Muscle layer of duodenum (tissue), 2 donors: ENCODE measurements at regions not wholly inside any gene's neighbourhood (a gene's known extent, or its start where the extent isn't known, plus 50 kb on each side); places are given as distances from the start of the nearest gene placed in this dataset.

ENCODE experiments used
- H3K27ac ChIP-seq: one replicate; pipeline ENCODE4 v1.7.0; 2013; ENCODE audit warnings: mild to moderate bottlenecking, low read length
- H3K27me3 ChIP-seq: one replicate; pipeline ENCODE4 v1.7.0; 2013; ENCODE audit warnings: low read depth, mild to moderate bottlenecking, control low read depth, low read length
- H3K36me3 ChIP-seq, 2 donors: one replicate each; pipeline ENCODE4 v1.7.0; 2013; ENCODE audit warnings: low read length in 2 of 2, control low read depth in 1 of 2, mild to moderate bottlenecking in 1 of 2; ENCODE audit not compliant: insufficient read depth in 2 of 2, control insufficient read depth in 1 of 2
- H3K4me1 ChIP-seq, 2 donors: one replicate each; pipeline ENCODE4 v1.7.0; 2013; ENCODE audit warnings: low read length in 2 of 2, mild to moderate bottlenecking in 2 of 2, control low read depth in 1 of 2, moderate library complexity in 1 of 2; ENCODE audit not compliant: insufficient read depth in 2 of 2, control insufficient read depth in 1 of 2
- H3K4me3 ChIP-seq, 2 donors: one replicate each; pipeline ENCODE4 v1.7.0; 2013; ENCODE audit warnings: low read length in 2 of 2, low read depth in 1 of 2, mild to moderate bottlenecking in 1 of 2
- H3K9me3 ChIP-seq, 2 donors: one replicate each; pipeline ENCODE4 v1.7.0; 2013; ENCODE audit warnings: low read length in 2 of 2, control low read depth in 1 of 2, mild to moderate bottlenecking in 1 of 2; ENCODE audit not compliant: control insufficient read depth in 1 of 2
- donor health status: healthy.

- Histone ChIP-seq H3K4me3 (no peak overlapping the region), H3K36me3 (no peaks in the 10 kb centered on the region), H3K4me1 (peaks cover 0 to 3% of the 10 kb centered on the region in 2 donors), H3K27me3 (no peaks in the 10 kb centered on the region), H3K9me3 (no peaks in the 10 kb centered on the region), H3K27ac (no peak overlapping the region)
Measured at GRCh38 chr2:43012966-43013365, 213.4 kb downstream of the ZFP36L2 start.

- no peaks in the 10 kb centered on the region for H3K9me3 ChIP-seq
- no peaks in the 10 kb centered on the region for H3K27me3 ChIP-seq
- H3K27ac ChIP-seq = no peak overlapping the region
- H3K4me1 ChIP-seq = no peaks in the 10 kb centered on the region
- H3K36me3 ChIP-seq = no peaks in the 10 kb centered on the region
- no peak overlapping the region for H3K4me3 ChIP-seq
Measured at GRCh38 chr2:43011158-43011491, 215.3 kb downstream of the ZFP36L2 start.

GRCh38 chr2:43010438-43011157, 215.8 kb downstream of the ZFP36L2 start:
- no peak overlapping the region for H3K4me3 ChIP-seq
- H3K9me3 ChIP-seq = no peaks in the 10 kb centered on the region
- H3K27ac ChIP-seq = no peak overlapping the region
- no peaks in the 10 kb centered on the region for H3K4me1 ChIP-seq
- H3K36me3 ChIP-seq = no peaks in the 10 kb centered on the region
- no peaks in the 10 kb centered on the region for H3K27me3 ChIP-seq

GRCh38 chr2:43009448-43009847, 217.0 kb downstream of the ZFP36L2 start:
- no peak overlapping the region for H3K27ac ChIP-seq
- H3K36me3 ChIP-seq = no peaks in the 10 kb centered on the region
- no peak overlapping the region for H3K4me3 ChIP-seq
- no peaks in the 10 kb centered on the region for H3K27me3 ChIP-seq
- no peaks in the 10 kb centered on the region for H3K4me1 ChIP-seq
- no peaks in the 10 kb centered on the region for H3K9me3 ChIP-seq

GRCh38 chr2:43008388-43008787, 216.0 kb upstream of the HAAO start:
- Histone ChIP-seq H3K9me3 (no peaks in the 10 kb centered on the region), H3K36me3 (no peaks in the 10 kb centered on the region), H3K4me3 (no peak overlapping the region), H3K27ac (no peak overlapping the region), H3K4me1 (no peaks in the 10 kb centered on the region), H3K27me3 (no peaks in the 10 kb centered on the region)

- no peaks in the 10 kb centered on the region for H3K27me3 ChIP-seq
- no peak overlapping the region for H3K4me3 ChIP-seq
- no peak overlapping the region for H3K27ac ChIP-seq
- H3K9me3 ChIP-seq = no peaks in the 10 kb centered on the region
- H3K4me1 ChIP-seq = no peaks in the 10 kb centered on the region
- H3K36me3 ChIP-seq = no peaks in the 10 kb centered on the region
Measured at GRCh38 chr2:43007901-43008300, 215.5 kb upstream of the HAAO start.

- H3K4me1 ChIP-seq = no peaks in the 10 kb centered on the region
- no peak overlapping the region for H3K27ac ChIP-seq
- H3K4me3 ChIP-seq = no peak overlapping the region
- H3K9me3 ChIP-seq = no peaks in the 10 kb centered on the region
- H3K27me3 ChIP-seq = no peaks in the 10 kb centered on the region
- H3K36me3 ChIP-seq = no peaks in the 10 kb centered on the region
Measured at GRCh38 chr2:43006834-43007543, 214.6 kb upstream of the HAAO start.

- H3K36me3 ChIP-seq = no peaks in the 10 kb centered on the region
- H3K27ac ChIP-seq = peak overlapping the region; percentile 70
- H3K4me3 ChIP-seq = no peak overlapping the region
- no peaks in the 10 kb centered on the region for H3K9me3 ChIP-seq
- no peaks in the 10 kb centered on the region for H3K27me3 ChIP-seq
- H3K4me1 ChIP-seq = no peaks in the 10 kb centered on the region
Measured at GRCh38 chr2:43005975-43006833, 213.8 kb upstream of the HAAO start.

GRCh38 chr2:43005245-43005974, 213.0 kb upstream of the HAAO start:
- no peaks in the 10 kb centered on the region for H3K27me3 ChIP-seq
- H3K36me3 ChIP-seq = no peaks in the 10 kb centered on the region
- H3K27ac ChIP-seq = peak overlapping the region; percentile 80
- H3K4me3 ChIP-seq = no peak overlapping the region
- no peaks in the 10 kb centered on the region for H3K4me1 ChIP-seq
- H3K9me3 ChIP-seq = no peaks in the 10 kb centered on the region

- Histone ChIP-seq H3K4me1 (no peaks in the 10 kb centered on the region), H3K27ac (peak overlapping the region; percentile 80)
Measured at GRCh38 chr2:43004879-43005244, 212.5 kb upstream of the HAAO start.

More at GRCh38 chr2:43004879-43005244, 212.5 kb upstream of the HAAO start:
- no peak overlapping the region for H3K4me3 ChIP-seq
- H3K36me3 ChIP-seq = no peaks in the 10 kb centered on the region
- no peaks in the 10 kb centered on the region for H3K9me3 ChIP-seq
- H3K27me3 ChIP-seq = no peaks in the 10 kb centered on the region
